NCI-H1436 (cell line): ENCODE measurements at regions not wholly inside any gene's neighbourhood (a gene's known extent, or its start where the extent isn't known, plus 50 kb on each side); places are given as distances from the start of the nearest gene placed in this dataset.

Source experiments
- DNase-seq: peaks from one replicate; lab custom pipeline; 2025; lab: John Stamatoyannopoulos, UW

- DNase-seq, result no peak
Measured at GRCh38 chr1:98480271-98480670, 181.2 kb upstream of the SNX7 start.

GRCh38 chr1:98478121-98478520 is 183.4 kb upstream of the SNX7 start:
- DNase-seq, result no peak

- no peak for DNase-seq
Measured at GRCh38 chr1:98472878-98473277, 188.6 kb upstream of the SNX7 start.

- no peak for DNase-seq
Measured at GRCh38 chr1:98471633-98472032, 189.9 kb upstream of the SNX7 start.

GRCh38 chr1:98468111-98468717 is 193.3 kb upstream of the SNX7 start:
- peak; percentile 44 for DNase-seq

GRCh38 chr1:98467586-98467985 is 193.9 kb upstream of the SNX7 start:
- DNase-seq, result no peak

- no peak for DNase-seq
Measured at GRCh38 chr1:98467122-98467521, 194.4 kb upstream of the SNX7 start.

- no peak for DNase-seq
Measured at GRCh38 chr1:98461873-98462385, 199.6 kb upstream of the SNX7 start.

- DNase-seq, result no peak
Measured at GRCh38 chr1:98460136-98460535, 201.4 kb upstream of the SNX7 start.

GRCh38 chr1:98459486-98459870 is 202.0 kb upstream of the SNX7 start:
- DNase-seq, result no peak

GRCh38 chr1:98458511-98459485 is 202.7 kb upstream of the SNX7 start:
- no peak for DNase-seq

- DNase-seq, result no peak
Measured at GRCh38 chr1:98457248-98457647, 204.3 kb upstream of the SNX7 start.

GRCh38 chr1:98454666-98455065 is 206.9 kb upstream of the SNX7 start:
- DNase-seq, result no peak

- DNase-seq, result no peak
Measured at GRCh38 chr1:98453066-98453465, 208.5 kb upstream of the SNX7 start.

GRCh38 chr1:98452162-98452561 is 209.4 kb upstream of the SNX7 start:
- DNase-seq, result peak; percentile 63

- no peak for DNase-seq
Measured at GRCh38 chr1:98441281-98441680, 220.2 kb upstream of the SNX7 start.

- no peak for DNase-seq
Measured at GRCh38 chr1:98439471-98439870, 222.1 kb upstream of the SNX7 start.

GRCh38 chr1:98437540-98437939 is 224.0 kb upstream of the SNX7 start:
- DNase-seq, result no peak

GRCh38 chr1:98437011-98437410 is 224.5 kb upstream of the SNX7 start:
- DNase-seq, result no peak

GRCh38 chr1:98429965-98430443 is 231.5 kb upstream of the SNX7 start:
- peak; percentile 49 for DNase-seq

- no peak for DNase-seq
Measured at GRCh38 chr1:98428864-98429263, 232.7 kb upstream of the SNX7 start.

GRCh38 chr1:98427664-98428063 is 233.9 kb upstream of the SNX7 start:
- no peak for DNase-seq

- no peak for DNase-seq
Measured at GRCh38 chr1:98426092-98426491, 235.4 kb upstream of the SNX7 start.
